ENCODE measurements at regions not wholly inside any gene's neighbourhood (a gene's known extent, or its start where the extent isn't known, plus 50 kb on each side); places are given as distances from the start of the nearest gene placed in this dataset.

- intact Hi-C loops (cut with DNase I): no loop called here
- H3K36me3 ChIP-seq (ENCODE audit: control insufficient read depth in 2 of 3, insufficient read depth in 3 of 3, low read length in 3 of 3): no peaks in the 10 kb centered on the region
- H3K4me3 ChIP-seq (ENCODE audit: low read length in 3 of 3): no peak overlapping the region
- H3K9ac ChIP-seq (ENCODE audit: low read length in 3 of 3): no peak overlapping the region
- no peak for FAIRE-seq
- H3K27ac ChIP-seq (ENCODE audit: low read depth in 2 of 2, low read length in 2 of 2): no peak overlapping the region
- H3K9me3 ChIP-seq (ENCODE audit: control insufficient read depth in 2 of 3, insufficient read depth in 1 of 3, low read length in 3 of 3): no peaks in the 10 kb centered on the region
- no peak for DNase-seq
- no peak for TF ChIP-seq CTCF (IDR thresholded peaks at IDR 0.05; ENCODE audit: borderline replicate concordance, extremely low read depth, insufficient read depth)
- no peaks in the 10 kb centered on the region for H3K4me1 ChIP-seq (ENCODE audit: control insufficient read depth in 2 of 3, insufficient read depth in 2 of 3, low read depth in 1 of 3, low read length in 3 of 3)
- H3K27me3 ChIP-seq (ENCODE audit: control insufficient read depth, insufficient read depth, low read length): no peaks in the 10 kb centered on the region
These were observed 68.1 kb upstream of the ITPRID1 start for GRCh38 chr7:31445686-31446355.

- intact Hi-C loops (cut with DNase I): no loop called here
- Histone ChIP-seq H3K27me3 (ENCODE audit: control insufficient read depth, insufficient read depth, low read length) (no peaks in the 10 kb centered on the region), H3K36me3 (ENCODE audit: control insufficient read depth in 2 of 3, insufficient read depth in 3 of 3, low read length in 3 of 3) (no peaks in the 10 kb centered on the region), H3K4me1 (ENCODE audit: control insufficient read depth in 2 of 3, insufficient read depth in 2 of 3, low read depth in 1 of 3, low read length in 3 of 3) (no peaks in the 10 kb centered on the region), H3K27ac (ENCODE audit: low read depth in 2 of 2, low read length in 2 of 2) (no peak overlapping the region), H3K9ac (ENCODE audit: low read length in 3 of 3) (no peak overlapping the region), H3K4me3 (ENCODE audit: low read length in 3 of 3) (no peak overlapping the region), H3K9me3 (ENCODE audit: control insufficient read depth in 2 of 3, insufficient read depth in 1 of 3, low read length in 3 of 3) (no peaks in the 10 kb centered on the region)
- FAIRE-seq (no peak), DNase-seq (no peak)
- no peak for TF ChIP-seq CTCF (IDR thresholded peaks at IDR 0.05; ENCODE audit: borderline replicate concordance, extremely low read depth, insufficient read depth)
These were observed 65.2 kb upstream of the ITPRID1 start for GRCh38 chr7:31448649-31449048.

DNA sequence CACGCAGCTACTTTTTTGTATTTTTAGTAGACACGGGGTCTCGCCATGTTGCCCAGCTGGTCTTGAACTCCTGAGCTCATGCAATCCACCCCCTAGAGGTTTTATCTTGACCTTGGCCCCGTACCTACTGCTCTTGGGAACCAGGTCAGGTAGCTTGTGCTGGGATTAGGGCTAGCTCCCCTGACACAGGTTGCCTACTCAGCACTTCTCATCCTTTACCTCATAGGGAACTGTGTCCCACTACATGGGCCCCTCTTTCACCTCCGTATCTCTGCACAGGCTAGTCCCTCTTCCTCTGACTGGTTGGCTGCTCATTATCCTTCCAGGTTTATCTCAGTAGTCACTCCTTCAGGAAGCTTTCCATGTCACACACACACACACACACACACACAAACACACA, 58.0 kb upstream of the ITPRID1 start:
- Histone ChIP-seq H3K4me3 (ENCODE audit: low read length in 3 of 3) (no peak overlapping the region), H3K4me1 (ENCODE audit: control insufficient read depth in 2 of 3, insufficient read depth in 2 of 3, low read depth in 1 of 3, low read length in 3 of 3) (no peaks in the 10 kb centered on the region), H3K9ac (ENCODE audit: low read length in 3 of 3) (no peak overlapping the region), H3K27me3 (ENCODE audit: control insufficient read depth, insufficient read depth, low read length) (no peaks in the 10 kb centered on the region), H3K27ac (ENCODE audit: low read depth in 2 of 2, low read length in 2 of 2) (no peak overlapping the region), H3K9me3 (ENCODE audit: control insufficient read depth in 2 of 3, insufficient read depth in 1 of 3, low read length in 3 of 3) (no peaks in the 10 kb centered on the region), H3K36me3 (ENCODE audit: control insufficient read depth in 2 of 3, insufficient read depth in 3 of 3, low read length in 3 of 3) (no peaks in the 10 kb centered on the region)
- no peak for TF ChIP-seq CTCF (IDR thresholded peaks at IDR 0.05; ENCODE audit: borderline replicate concordance, extremely low read depth, insufficient read depth)
- DNase-seq (no peak), FAIRE-seq (no peak)
- intact Hi-C loops (cut with DNase I): no loop called here
